ACC112 (cell line): ENCODE measurements at regions not wholly inside any gene's neighbourhood (a gene's known extent, or its start where the extent isn't known, plus 50 kb on each side); places are given as distances from the start of the nearest gene placed in this dataset.
A peak's percentile ranks its signal among the peaks of the same experiment; 100 is the strongest.

Source experiments
- H2AFZ ChIP-seq: fragments of 200-600 bp; sonication (generic); one replicate; pipeline ENCODE4 v1.6.0; 2017; ENCODE audit warnings: antibody characterized with exemption, low read length; ENCODE audit not compliant: unreplicated experiment
- H3K27ac ChIP-seq: fragments of 200-600 bp; sonication (generic); 2 replicates; pipeline ENCODE4 v1.5.1; 2014; ENCODE audit warnings: low read depth, mild to moderate bottlenecking, antibody characterized with exemption, low read length, moderate library complexity
- H3K27me3 ChIP-seq: fragments of 200-600 bp; sonication (generic); 2 replicates; pipeline ENCODE4 v1.6.1; 2014; ENCODE audit warnings: mild to moderate bottlenecking, antibody characterized with exemption, low read length, moderate library complexity, mixed read lengths; ENCODE audit not compliant: insufficient read depth
- H3K36me3 ChIP-seq: fragments of 200-600 bp; sonication (generic); 2 replicates; pipeline ENCODE4 v1.6.1; 2016; ENCODE audit warnings: mild to moderate bottlenecking, antibody characterized with exemption, low read length, moderate library complexity, mixed read lengths; ENCODE audit not compliant: insufficient read depth
- H3K4me1 ChIP-seq: fragments of 200-600 bp; sonication (generic); one replicate; pipeline ENCODE4 v1.6.1; 2016; ENCODE audit warnings: low read length, mixed read lengths; ENCODE audit not compliant: insufficient read depth, unreplicated experiment, control insufficient read depth
- H3K4me3 ChIP-seq: fragments of 200-600 bp; sonication (generic); 2 replicates; pipeline ENCODE4 v1.5.1; 2014; ENCODE audit warnings: mild to moderate bottlenecking, low read depth, low read length
- H3K79me2 ChIP-seq: fragments of 200-600 bp; sonication (generic); one replicate; pipeline ENCODE4 v1.6.0; 2016; ENCODE audit warnings: low read length; ENCODE audit not compliant: control insufficient read depth, unreplicated experiment, insufficient read depth

DNA sequence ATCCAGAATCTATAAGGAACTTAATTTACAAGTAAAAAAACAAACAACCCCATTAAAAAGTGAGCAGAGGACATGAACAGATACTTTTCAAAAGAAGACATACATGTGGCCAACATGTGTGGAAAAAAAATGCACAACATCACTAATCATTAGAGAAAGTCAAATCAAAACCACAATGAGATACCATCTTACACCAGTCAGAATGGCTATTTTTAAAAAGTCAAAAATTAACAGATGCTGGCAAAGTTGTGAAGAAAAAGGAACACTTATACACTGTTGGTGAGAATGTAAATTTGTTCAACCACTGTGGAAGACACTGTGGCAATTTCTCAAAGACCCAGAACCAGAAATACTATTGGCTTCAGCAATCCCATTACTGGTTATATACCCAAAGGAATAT lies 830.0 kb upstream of the ALCAM start:
- Histone ChIP-seq H3K27me3 (no peaks in the 10 kb centered on the region), H3K79me2 (no peaks in the 10 kb centered on the region), H3K4me3 (no peak overlapping the region), H3K36me3 (no peaks in the 10 kb centered on the region), H3K4me1 (no peaks in the 10 kb centered on the region), H3K27ac (no peak overlapping the region), H2AFZ (no peak overlapping the region)

DNA sequence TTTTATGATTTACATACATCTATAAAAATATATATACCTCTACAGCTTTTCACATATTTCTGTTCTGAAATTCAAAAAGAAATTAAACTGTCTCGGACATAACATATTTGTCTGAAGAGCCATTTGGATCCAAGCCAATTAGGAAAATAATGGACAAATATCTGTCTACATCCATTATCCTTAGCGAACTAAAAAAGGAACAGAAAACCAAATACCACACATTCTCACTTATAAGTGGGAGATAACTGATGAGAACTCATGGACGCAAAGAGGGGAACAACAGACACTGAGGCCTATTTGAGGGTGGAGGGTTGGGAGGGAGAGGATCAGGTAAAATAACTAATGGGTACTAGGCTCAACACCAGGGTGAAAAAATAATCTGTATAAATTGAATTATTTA lies 829.4 kb upstream of the ALCAM start:
- H3K27me3 ChIP-seq: no peaks in the 10 kb centered on the region
- H3K36me3 ChIP-seq: no peaks in the 10 kb centered on the region
- no peak overlapping the region for H3K27ac ChIP-seq
- no peak overlapping the region for H3K4me3 ChIP-seq
- H3K79me2 ChIP-seq: no peaks in the 10 kb centered on the region
- H3K4me1 ChIP-seq: no peaks in the 10 kb centered on the region
- H2AFZ ChIP-seq: no peak overlapping the region

DNA sequence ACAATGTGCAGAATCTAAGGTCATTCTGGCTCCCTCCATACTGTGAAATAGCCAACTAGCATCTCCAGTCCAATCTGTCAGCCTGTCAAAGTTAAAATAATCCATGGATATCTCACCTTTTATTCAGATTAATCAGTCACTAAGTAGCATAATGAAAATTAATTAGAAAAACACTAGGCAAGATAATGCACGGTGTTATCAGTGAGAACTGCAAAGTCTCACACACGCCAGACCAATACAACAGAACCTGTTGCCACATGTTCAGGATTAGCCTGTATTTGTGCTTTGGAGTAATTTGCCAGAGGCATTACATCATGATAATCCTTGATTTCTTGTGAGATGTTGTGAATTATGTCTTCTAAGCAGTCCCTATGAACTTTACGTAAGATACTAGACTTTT lies 820.4 kb upstream of the ALCAM start:
- peaks cover 6% of the 10 kb centered on the region for H3K4me1 ChIP-seq
- H3K79me2 ChIP-seq: no peaks in the 10 kb centered on the region
- no peaks in the 10 kb centered on the region for H3K36me3 ChIP-seq
- H2AFZ ChIP-seq: no peak overlapping the region
- no peak overlapping the region for H3K27ac ChIP-seq
- no peak overlapping the region for H3K4me3 ChIP-seq
- no peaks in the 10 kb centered on the region for H3K27me3 ChIP-seq

DNA sequence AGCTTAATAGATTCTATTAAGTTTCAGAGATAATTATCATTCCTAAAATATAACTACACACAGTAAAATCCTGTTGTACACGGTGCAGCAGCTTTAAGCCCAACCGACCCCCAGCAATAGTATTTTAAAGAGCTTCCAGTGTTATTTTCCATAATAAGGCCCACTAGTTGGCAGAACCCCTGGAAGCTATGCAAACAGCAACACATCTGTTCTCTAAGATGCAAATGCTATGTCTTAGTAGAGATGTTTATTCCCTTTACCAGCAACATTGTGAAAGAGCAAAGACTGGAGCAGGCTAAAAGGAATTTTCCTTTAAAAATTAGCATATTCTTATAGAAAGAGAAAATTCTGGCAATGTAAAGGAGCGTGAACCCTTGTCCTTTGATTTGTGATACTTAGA lies 819.7 kb upstream of the ALCAM start:
- Histone ChIP-seq H3K79me2 (no peaks in the 10 kb centered on the region), H3K4me1 (peaks cover 6% of the 10 kb centered on the region), H3K4me3 (no peak overlapping the region), H3K27ac (no peak overlapping the region), H3K27me3 (no peaks in the 10 kb centered on the region), H3K36me3 (no peaks in the 10 kb centered on the region), H2AFZ (no peak overlapping the region)

DNA sequence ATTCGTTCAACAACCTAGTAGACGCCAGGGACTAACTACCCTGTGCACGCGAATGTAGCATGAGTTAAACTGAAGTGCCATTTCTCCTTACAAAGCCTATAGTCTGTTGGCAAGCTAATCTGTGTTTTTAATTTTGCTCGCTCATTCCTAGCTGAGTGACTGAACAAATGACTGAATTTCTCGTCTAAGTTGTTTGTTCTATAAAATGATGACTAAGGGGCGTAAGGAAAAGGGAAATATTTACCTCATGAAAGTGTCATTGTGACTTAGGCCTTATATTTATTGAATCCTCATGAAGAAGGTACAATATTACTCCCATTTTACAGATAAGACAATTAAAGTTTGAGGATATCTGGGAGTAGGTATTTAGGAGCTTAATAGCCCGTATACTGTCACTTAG lies 818.3 kb upstream of the ALCAM start:
- peaks cover 6% of the 10 kb centered on the region for H3K4me1 ChIP-seq
- no peak overlapping the region for H3K27ac ChIP-seq
- H3K27me3 ChIP-seq: no peaks in the 10 kb centered on the region
- H3K36me3 ChIP-seq: no peaks in the 10 kb centered on the region
- no peak overlapping the region for H3K4me3 ChIP-seq
- no peaks in the 10 kb centered on the region for H3K79me2 ChIP-seq
- no peak overlapping the region for H2AFZ ChIP-seq

DNA sequence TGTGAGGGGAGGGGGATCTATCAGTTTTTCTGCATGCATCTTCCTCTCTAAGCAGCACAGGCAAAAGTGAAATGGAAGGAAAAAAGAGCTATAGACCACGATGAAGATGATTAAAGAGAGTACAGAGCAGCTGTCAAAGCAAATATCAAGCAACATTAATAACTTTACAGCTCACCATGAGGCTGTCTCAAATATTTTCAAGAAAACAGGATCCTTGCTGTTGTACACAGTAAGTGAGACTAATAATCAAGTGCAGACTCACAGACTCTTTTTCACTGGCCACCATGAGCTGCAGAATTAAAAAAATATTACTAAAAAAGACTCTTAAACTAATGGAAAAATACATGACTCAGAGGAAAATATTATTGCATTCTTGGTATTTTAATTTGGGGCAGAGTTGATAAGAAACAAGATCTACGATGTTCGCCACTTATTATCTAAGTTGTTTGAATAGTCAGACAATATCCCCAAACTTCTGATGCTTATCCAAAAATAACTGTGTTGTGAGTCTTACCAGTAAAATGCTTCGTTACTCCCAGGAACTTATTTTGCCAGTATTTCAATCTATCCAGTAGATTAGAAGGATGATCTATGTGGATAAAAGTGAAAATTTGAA lies 817.5 kb upstream of the ALCAM start:
- Histone ChIP-seq H2AFZ (peak overlapping the region; percentile 72), H3K4me1 (peaks cover 6% of the 10 kb centered on the region), H3K79me2 (no peaks in the 10 kb centered on the region), H3K4me3 (peak overlapping the region; percentile 14; the same call in 1 of the 2 replicates), H3K36me3 (no peaks in the 10 kb centered on the region), H3K27me3 (no peaks in the 10 kb centered on the region), H3K27ac (no peak overlapping the region)

DNA sequence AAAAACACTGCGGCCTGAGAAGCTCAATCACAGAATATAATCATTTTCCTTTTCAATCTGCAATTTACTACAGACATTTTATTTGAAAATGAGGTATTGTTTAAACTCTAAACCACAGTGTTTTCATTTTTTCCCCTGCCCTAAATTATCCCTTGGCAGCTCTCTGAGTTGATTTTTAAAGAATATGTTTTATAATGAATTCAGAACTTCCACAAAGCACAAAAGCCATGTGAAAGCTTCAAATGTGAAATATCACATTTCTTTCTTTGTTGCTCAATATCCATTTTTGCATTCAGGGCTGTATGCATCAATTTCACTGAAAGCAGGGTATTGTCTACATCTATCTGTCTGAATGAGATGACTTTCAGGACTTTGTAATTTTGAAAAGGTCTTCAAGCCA lies 813.6 kb upstream of the ALCAM start:
- Histone ChIP-seq H3K27ac (no peak overlapping the region), H2AFZ (no peak overlapping the region), H3K4me3 (no peak overlapping the region), H3K36me3 (no peaks in the 10 kb centered on the region), H3K4me1 (peaks cover 6% of the 10 kb centered on the region), H3K27me3 (no peaks in the 10 kb centered on the region), H3K79me2 (no peaks in the 10 kb centered on the region)

DNA sequence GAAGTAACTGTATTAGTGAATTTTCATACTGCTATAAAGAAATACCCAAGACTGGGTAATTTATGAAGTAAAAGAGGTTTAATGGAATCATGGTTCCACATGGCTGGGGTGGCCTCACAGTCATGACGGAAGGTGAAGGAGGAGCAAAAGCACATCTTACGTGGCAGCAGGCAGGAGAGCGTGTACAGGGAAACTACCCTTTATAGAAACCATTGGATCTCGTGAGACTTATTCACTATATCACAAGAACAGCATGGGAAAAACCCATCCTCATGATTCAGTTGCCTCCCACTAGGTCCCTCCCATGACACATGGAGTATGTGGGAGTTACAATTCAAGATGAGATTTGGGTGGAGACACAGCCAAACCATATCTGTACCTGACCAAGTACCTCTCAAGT lies 812.3 kb upstream of the ALCAM start:
- no peak overlapping the region for H3K4me3 ChIP-seq
- H3K27ac ChIP-seq: no peak overlapping the region
- H2AFZ ChIP-seq: no peak overlapping the region
- H3K27me3 ChIP-seq: no peaks in the 10 kb centered on the region
- no peaks in the 10 kb centered on the region for H3K79me2 ChIP-seq
- peaks cover 3% of the 10 kb centered on the region for H3K4me1 ChIP-seq
- no peaks in the 10 kb centered on the region for H3K36me3 ChIP-seq

DNA sequence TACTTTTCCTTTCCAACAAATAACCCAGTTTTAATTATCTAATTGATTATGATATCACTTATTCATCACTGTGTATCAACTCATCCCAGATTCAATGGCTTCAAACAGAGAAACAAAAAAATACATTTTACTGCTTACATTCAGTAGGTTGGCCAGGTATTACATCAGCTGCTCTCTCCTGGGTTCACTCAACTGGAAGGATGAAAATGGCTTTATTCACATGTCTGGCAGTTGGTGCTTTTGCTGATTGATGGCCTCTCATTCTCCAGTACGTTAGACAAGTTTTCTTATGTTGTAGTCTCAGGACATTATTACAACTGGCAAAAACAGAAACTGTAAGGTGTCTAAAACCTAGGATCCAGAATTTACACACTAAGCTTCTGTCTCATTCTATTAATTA lies 811.0 kb upstream of the ALCAM start:
- H3K27me3 ChIP-seq: no peaks in the 10 kb centered on the region
- no peak overlapping the region for H3K27ac ChIP-seq
- no peak overlapping the region for H3K4me3 ChIP-seq
- H2AFZ ChIP-seq: no peak overlapping the region
- H3K4me1 ChIP-seq: no peaks in the 10 kb centered on the region
- no peaks in the 10 kb centered on the region for H3K36me3 ChIP-seq
- no peaks in the 10 kb centered on the region for H3K79me2 ChIP-seq

DNA sequence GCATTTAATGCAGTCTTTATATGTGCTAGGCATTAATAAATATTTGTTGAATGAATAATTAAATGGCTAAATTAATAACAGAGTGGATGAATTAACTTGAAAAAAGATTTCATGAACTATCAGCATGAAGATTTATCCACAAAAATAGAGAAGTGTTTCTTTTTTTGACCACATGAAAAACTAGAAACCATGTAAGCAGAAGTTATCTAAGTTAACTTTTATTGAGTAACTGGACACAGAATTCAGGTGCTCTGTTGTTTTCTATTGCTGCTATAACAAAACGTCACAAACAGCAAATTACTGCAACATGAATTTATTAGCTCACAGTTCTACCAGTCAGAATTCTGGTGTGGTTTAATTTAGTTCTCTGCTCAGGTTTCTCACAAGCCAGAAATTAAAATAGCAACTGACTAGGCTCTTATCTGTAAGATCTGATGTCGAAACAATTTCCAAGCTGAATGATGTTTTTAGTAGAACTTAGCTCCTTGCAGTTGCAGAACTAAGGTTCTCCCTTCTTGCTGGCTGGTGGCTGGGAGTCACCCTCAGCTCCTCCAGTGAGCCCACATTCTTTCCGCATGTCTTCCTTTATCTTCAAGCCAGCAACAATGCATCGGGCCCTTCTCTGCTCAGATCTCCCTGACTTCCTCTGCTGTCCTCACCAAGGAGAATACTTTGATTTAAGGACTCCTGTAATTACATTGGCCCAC lies 810.2 kb upstream of the ALCAM start:
- H3K4me1 ChIP-seq: peaks cover 5% of the 10 kb centered on the region
- peak overlapping the region; percentile 33 for H2AFZ ChIP-seq
- no peaks in the 10 kb centered on the region for H3K79me2 ChIP-seq
- no peak overlapping the region for H3K27ac ChIP-seq
- no peaks in the 10 kb centered on the region for H3K27me3 ChIP-seq
- no peaks in the 10 kb centered on the region for H3K36me3 ChIP-seq
- no peak overlapping the region for H3K4me3 ChIP-seq

DNA sequence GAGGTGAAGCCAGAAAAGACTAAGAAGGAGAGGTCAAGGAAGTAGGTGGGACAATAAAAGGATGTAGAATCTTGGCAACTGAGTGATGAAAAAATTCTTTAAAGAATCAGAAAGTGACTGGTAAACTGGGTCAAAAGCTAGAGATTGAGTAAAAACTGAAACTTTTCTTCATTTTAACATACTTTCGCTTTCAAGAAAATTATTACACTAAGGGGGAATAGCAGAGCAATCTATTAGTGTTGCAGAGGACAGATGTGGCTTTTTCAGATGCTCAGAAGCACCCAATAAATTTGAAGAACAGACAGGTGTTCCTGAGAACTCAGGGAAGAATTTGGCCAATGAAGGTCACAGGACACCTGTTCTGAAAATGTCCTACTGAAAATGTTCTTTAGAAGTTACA lies 805.4 kb upstream of the ALCAM start:
- Histone ChIP-seq H3K79me2 (no peaks in the 10 kb centered on the region), H3K27me3 (no peaks in the 10 kb centered on the region), H3K36me3 (no peaks in the 10 kb centered on the region), H2AFZ (peak overlapping the region; percentile 53), H3K4me1 (peaks cover 6% of the 10 kb centered on the region), H3K27ac (no peak overlapping the region), H3K4me3 (0 out of 2 replicates have a peak overlapping the region, but pooled peaks have one; percentile 14)
